T-helper 2 cell treated with Interferon-gamma antibody and Interleukin-4, amounts not matched to agents 100 ng/mL and 5 ng/mL, for 36 hours (primary cell): ENCODE measurements at regions not wholly inside any gene's neighbourhood (a gene's known extent, or its start where the extent isn't known, plus 50 kb on each side); places are given as distances from the start of the nearest gene placed in this dataset.

Source experiments
- intact Hi-C: fragments of 100-400 bp; cut with micrococcal nuclease; formaldehyde crosslinking; loops from one replicate; pipeline ENCODE4 v1.15.1; 2023

DNA sequence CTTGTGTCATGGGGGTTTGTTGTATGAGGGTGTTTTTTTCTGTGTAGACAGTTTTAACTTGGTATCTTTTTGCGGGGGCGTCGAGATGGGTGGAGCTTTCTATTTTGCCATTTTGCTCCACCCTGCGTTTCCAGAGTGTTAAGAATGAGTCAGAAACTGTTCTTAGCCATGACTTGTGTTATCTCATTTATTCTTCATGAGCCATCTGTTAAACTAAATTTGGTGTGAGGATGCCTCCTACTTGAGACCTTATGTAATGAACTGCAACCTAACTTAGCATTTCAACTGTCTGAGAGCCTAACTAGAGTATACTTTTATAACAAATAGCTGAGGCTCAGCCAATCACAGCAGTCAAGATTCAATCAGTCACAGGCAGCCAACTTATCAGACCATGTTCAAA, 1873.5 kb downstream of the NCAM2 start:
- intact Hi-C loops, result no loop called here

DNA sequence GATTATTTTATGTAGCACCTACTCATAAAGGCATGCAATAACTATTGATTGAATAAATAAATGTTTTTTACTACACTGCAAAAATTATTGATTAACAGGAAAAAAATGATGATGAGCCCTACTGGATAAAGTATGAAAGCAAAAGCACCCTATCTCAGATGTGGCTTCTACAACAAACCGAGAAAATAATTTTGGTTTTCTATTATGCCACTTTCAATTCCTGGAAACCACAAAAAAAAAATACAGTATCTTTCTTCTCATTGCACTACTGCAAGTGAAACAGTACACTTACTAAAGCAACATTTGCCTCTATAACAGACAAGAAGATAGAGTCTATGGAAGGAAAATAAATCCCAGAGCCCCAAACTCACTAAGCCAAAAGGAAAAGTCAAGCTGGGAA, 1882.4 kb downstream of the NCAM2 start:
- intact Hi-C loops, result no loop called here

DNA sequence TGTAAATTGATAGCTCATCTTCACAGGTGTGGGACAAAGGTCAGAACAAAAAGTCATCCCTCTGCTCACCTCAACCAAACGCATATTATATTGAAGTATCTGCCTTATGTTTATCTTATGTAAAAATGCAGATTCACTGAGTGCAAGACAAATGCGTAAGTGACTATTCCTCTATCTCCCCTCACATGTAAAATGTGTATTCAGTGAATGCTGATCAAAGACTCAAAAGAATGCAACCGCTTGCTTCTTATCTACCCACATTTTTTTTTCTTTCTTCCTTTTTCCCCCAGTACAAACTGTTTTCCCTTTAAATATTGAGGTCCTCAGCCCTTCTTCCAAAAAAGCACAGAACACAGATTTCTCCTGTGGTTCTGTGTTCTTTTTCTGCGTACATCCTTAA, 1882.9 kb downstream of the NCAM2 start:
- intact Hi-C loops, result no loop called here

DNA sequence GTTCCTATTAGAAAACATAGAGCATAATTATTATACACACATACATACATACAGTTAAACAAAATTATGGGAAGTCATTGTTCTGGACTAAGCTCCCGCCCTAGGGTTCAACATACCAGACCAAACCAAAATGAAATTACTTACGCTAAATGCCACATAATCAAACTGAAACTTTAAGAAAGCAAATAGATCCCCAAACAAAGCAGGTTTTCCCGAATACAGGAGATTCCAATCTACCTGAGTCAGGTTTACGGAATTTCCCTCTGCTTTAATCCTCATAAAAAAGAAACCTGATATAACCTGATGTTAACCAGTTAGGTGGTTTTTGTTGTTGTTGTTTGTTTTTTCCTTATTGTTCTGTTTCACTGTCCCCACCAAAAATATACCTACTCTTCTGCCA, 1886.9 kb downstream of the NCAM2 start:
- intact Hi-C loops, result no loop called here

DNA sequence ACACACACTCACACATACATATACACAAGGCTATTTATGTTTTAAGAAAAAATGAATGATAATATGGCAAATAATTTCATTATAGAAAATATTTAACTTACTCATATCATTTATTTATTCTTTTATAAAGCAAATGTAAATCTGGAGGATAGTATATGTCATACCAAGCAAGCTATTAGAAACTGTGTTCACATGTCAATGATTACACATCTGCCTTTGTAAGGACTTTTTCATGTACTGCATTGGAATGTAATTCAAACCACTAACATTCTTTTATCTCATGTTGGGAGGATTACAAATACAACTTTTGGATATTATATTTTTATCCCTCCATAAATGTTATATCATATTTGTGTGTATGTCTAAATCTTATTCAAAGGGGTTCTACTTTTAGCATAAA, 1887.4 kb downstream of the NCAM2 start:
- intact Hi-C loops, result no loop called here

DNA sequence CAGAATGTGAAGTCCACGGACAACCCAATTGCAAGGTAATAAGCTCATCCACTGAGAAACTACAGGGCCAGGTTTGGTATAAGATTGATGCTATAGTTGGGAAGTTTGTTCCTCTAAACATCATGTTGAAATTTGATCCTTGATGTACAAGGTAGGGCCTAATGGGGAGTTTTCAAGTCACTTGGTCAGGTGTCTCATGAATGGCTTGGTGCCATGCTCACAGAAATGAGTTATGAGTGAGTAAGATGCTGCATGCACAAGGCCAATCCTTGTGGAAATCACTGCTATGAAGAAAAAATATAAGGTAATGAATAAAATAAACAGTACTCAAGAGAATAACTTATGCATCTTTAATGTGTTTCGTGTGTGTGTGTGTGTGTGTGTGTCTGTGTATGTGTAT, 1891.2 kb downstream of the NCAM2 start:
- intact Hi-C loops, result no loop called here

DNA sequence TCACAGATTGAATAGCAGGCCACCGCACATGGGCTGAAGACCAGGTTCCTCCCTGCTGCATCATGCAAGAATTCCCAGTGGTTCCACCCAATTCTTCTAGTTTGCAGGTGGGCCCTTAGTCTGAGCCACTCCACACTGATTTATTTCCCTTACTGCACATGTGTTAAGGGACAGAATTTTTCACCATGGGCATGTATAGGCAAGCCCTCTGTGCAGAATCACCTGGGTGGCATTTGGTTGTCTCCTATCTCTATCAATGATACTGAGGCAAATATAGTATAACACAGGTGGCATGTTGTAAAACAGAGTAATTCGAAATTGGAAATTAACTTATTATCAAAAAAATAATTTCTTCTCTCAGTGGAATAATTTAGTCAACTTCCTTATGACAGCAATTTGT, 1892.4 kb downstream of the NCAM2 start:
- intact Hi-C loops, result no loop called here

DNA sequence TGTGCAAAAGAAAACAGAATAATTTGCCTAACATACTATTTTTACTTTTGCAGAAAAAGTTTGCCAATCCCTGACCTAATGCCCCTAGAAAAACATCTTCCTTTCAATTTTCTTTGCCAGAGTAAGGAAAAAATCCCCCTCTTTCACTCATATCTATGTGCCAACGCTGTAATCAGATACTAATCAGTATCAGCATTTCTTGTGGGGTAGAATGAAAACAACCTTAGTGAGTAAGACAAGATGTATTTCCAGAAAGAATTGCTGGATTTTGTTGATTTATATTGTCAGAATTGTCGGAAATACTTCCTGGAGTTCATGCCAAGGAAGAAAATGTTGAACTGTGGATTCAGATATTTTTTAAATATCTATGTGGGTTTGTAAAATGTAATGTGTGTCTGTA, 1893.8 kb downstream of the NCAM2 start:
- intact Hi-C loops, result no loop called here

DNA sequence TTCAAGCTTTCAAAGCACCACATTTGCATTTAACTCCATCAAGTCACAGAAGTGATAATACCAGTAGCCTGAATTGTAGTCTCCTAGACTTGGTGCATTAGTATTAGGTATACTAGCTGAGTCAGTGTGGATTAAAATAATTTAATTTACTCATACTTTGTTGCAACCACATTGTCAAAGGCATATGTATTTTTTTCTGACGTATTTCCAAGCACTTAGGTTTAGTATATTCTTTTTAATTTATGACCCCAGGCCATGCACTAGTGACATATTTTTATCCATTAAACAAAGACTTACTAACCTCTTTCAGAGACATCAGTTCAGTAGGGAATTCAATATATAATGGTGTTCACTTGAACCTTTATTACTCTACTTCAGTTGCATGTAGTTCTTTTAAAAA, 1894.5 kb downstream of the NCAM2 start:
- intact Hi-C loops, result no loop called here

DNA sequence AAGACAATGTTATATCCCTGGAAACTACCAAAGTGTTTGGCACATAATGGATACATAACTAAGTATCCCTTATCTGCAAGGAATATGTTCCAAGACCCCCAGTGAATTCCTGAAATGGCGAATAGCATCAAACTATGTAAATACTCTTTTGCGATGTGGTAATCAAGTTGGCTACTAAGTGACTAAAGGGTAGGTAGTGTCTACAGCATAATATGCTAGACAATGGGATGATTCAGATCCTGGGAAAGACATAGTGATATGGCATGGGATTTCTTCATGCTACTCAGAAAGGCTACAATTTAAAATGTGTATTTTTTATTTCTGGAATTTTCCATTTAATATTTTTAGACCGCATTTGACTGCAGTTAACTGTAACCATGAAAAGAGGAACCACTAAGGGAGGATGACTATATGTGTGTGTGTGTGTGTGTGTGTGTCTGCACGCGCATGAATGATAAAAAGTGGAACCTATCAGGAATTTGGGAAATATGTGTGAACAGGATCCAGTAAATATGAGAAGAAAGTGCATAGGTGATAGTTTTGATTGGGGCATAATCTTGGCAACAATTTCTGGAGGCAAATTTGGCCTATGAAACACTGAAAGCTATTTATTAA, 1899.9 kb downstream of the NCAM2 start:
- intact Hi-C loops, result no loop called here

DNA sequence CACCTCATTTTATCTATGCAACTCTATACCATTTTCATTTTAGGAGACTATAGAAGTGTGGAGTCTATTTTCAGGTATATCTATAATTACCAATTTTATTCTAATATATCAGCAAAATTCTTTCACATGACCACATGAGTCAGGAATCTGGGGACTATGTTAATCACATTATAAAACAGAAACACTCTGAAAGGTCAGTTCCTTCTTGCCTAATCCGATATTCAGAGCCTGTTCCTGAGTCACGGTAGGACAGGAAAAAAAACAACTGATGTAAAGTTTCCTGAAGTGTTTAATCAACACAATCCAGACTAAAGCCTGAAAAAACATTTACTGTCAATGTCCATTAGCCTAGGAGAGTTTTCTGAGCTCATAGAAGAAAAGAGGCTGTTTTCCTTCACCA, 1902.3 kb downstream of the NCAM2 start:
- intact Hi-C loops, result no loop called here

DNA sequence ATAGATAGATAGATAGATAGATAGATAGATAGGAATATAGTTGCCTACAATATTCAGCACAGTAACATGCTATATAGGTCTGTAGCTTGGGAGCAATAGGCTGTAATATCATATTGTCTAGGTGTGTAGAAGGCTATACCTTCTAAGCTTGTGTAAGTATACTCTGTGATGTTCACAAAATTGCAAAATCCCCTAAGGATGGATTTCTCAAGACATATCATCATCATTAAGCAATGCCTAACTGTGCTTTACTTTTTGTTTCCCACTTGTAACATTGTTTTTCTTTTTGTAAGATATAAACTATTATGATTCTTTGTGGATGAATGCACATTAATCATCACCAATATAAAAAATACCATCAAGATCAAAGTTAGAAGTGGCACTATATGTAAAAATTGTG, 1905.6 kb downstream of the NCAM2 start:
- intact Hi-C loops, result no loop called here

DNA sequence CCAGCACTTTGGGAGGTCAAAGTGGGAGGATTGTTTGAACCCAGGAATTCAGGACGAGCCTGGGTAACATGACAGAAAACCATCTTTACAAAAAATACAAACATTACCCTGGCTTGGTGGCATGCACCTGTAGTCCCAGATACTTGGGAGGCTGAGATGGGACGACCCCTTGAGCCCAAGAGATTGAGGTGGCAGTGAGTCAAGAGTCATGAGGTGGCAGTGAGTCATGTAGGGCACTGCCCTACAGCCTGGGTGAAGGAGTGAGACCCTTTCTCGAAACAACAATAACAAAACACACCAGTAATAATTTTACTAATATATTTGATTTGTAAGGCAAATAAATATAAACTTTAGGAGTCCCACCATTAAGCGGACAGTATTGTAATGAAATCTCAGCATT, 1906.2 kb downstream of the NCAM2 start:
- intact Hi-C loops, result no loop called here

DNA sequence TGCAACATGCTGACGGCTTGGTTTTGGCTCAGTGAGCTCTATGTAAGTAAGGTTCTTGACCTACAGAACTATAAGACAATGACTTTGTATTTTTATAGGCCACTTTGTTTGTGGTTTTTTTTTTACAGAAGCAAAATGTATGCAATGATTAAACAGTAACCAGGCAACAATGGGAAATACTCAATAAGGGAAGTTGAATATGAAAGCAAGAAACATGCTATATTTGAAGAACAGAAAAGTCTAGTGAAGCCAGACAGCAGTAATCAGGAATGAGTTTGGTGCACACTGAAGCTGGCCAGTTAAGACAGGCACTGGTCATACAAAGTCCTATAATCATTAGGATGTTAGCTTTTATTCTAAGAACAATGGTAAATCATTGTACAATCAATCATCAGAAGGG, 1926.8 kb downstream of the NCAM2 start:
- intact Hi-C loops, result no loop called here

DNA sequence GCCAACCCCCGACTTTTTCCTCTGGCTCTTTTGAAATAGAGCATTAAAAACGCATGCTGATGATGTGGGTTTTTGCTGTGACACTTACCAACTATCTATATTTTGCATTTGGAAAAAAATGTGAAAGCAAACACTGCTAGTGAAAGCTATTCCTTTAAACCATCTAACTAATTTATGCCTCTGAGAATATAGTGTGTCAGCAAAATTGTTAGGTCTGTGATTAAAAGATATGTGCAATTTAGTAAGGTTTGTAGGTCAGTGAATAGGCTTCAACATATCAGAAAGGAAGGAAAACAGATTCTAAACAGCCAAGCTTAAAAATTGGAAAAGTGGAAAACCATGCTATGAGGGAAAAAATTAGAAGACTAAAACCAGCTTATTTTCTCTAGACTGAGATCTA, 1929.3 kb downstream of the NCAM2 start:
- intact Hi-C loops, result no loop called here

DNA sequence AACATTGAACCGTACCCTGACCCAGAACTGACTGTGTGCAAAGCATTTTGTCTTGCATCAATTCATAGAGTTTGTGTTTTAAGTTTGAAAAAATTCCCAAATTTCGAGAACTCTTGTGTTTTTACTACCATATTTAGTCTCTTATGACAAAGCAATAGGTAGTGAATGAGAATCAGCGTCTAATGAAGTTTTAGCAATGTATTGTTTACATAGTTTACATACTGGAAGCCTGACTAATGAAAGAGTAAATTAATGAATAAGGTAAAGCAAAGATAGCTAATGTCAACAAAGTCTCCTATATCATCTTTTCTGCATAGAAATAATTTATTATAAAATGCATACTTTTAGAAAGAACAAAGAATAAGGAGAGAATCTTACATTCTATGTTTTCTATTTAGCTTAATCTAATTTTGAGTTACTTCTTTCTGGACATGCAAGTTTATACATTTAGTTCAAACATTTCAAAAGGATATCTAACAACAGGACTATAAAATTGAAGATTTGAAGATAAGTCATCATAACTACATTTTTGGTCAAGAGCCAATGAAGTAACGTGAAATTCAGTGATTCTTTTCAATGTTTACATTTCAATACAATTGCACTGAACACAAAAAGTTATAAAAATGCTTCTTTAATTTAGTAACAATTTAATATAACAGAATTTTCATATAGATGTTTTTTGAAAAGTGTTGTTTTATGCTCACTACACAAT, 1943.7 kb downstream of the NCAM2 start:
- intact Hi-C loops, result no loop called here

DNA sequence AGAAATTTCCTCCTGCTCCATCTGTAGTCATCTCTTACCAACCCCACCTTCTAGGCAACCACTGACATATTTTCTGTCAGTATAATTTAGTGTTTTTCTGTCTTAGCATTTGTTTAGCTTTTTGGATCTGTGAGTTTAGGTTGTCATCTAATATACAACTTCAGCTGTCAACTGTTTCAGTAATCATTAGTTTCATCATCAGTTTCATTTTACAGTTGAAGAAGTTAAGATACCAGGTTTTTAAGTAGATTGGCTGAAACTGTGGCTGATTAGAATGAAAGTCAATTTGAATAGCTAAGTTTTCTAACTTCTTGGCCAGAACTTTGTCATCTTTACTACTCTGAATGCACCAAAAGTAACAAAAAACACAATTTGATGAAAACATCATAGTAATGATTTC, 1957.3 kb downstream of the NCAM2 start:
- intact Hi-C loops, result no loop called here

DNA sequence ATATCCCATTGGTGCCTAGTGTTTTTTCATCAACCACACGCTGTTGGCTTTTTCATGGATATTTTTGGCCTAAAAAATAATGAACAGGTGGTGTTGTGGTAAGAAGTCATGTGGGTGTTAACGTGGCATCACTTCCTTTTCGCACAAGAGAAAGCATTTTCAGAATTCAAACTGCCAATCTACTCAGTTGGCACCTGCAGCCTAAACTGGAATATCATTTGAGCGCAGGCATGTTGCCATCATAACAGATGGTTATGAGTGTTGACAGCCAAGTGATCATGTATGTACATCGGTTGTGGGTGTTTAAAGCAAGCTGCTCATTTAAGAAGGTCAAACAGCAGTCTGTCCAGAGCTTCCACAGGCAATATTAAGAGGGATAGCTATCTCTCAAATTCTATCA, 1963.0 kb downstream of the NCAM2 start:
- intact Hi-C loops, result no loop called here

DNA sequence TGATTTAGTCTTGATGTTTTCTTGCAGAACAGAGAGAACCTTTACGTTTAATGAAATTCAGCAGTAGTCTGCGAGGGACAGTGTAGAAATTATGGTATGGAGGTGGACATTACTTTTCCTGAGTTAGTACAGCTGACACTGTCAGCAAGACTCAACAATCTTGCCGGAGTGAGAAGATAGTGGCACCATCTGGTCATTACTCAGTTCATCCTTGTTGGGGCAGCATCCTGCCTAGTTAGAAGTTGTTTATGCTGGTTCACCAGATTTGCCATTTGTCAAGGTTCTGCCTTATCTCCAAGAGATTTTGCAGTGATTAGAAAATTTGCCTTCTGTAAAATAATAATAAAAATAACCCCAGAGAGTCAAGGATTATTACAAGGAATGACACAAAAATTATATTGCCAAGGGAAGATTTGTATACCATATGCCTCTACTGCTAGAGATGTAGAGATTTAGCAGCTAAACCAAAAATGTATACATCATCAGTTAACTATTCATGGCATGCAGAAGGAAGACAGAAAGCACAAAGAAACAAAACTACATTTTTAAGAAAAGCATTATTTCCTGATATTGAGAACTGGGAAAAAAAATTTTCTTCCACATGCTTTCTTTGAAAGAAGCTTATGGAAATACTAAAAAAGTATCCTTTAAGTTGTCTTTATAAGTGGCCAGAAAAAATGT, 1967.4 kb downstream of the NCAM2 start:
- intact Hi-C loops, result no loop called here

DNA sequence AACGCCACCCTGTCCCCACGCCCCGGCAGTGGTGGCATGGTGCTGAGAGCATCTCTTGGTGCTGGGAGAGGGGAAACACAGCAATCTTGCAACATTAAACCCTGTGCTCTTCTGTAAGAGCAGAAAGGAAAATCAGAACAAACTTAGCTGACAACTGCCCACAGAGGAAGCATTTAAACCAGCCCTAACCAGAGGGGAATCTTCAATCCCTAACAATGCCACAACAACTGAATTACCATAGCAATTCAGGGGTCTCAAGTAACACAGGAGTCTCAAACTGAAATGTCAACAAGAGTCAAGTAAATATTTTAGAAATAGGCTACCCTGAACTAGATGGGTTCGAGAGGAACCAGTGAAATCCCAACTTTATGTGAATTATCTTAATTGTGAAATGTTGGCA, 1983.6 kb downstream of the NCAM2 start:
- intact Hi-C loops, result no loop called here

DNA sequence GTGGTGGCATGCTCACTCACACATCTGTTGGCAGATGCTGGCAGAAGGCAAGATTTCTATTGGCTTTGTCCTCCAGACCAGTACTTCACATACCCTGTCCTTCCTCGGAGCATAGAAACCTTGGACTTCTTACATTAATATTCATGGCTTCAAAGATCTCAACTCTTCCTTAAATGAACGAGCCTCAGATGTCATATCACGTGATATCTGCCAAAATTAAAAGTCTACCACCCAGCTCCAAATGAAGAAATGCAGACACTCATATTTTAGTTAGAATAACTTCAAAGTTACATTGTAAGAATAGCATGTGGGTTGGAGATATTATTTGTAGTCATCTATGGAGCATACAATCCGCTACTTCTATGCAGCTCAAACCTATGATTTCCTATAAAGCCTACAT, 1994.9 kb downstream of the NCAM2 start:
- intact Hi-C loops, result no loop called here

DNA sequence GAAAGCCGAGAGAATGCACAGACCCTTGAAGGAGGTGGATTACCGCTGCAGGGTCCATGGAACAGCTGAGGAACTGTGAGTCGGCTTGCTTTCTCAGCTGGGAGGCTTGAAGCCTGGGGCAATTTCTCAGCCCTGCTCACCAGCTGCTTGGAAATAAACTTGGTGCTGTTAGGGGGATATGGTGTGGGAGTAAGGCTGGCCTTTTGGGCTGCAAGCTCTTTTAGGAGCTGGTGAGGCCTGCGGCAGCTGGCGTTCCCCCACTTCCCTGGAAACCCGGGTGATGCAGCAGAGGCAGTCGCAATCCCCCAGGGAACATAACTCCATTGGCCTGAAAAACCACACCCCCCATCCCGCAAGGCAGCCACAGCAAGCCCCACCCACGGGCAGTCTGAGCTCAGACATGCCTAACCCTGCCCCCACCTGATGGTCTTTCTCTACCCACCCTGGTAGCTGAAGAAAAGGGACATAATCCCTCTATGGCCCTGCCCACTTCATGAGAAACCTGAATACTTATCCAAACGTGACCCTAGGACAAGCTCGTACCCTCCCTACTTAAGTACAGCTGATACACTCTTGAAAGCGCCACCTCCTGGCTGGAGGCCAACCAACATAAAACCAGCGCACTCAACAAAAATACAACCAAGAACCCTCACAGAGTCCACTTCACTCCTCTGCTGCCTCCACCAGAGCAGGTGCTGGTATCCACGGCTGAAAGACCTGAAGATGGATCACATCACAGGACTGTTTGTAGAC, 1995.8 kb downstream of the NCAM2 start:
- intact Hi-C loops, result no loop called here
